NB4 (cell line): ENCODE measurements at regions not wholly inside any gene's neighbourhood (a gene's known extent, or its start where the extent isn't known, plus 50 kb on each side); places are given as distances from the start of the nearest gene placed in this dataset.

Experiments
- CTCF ChIP-seq: IDR thresholded peaks from one replicate; pipeline ENCODE4 v1.5.1; 2012; ENCODE audit warnings: low read depth, low read length
- MYC ChIP-seq: IDR thresholded peaks from 2 replicates; pipeline ENCODE4 v1.6.1; 2011; ENCODE audit warnings: low read depth, low read length
- POLR2A ChIP-seq: IDR thresholded peaks from 2 replicates; pipeline ENCODE4 v1.6.1; 2011; ENCODE audit warnings: mild to moderate bottlenecking; ENCODE audit not compliant: insufficient read length; ENCODE audit errors: extremely low read depth
- TF ChIP-seq, protein P1 (sequence below): IDR thresholded peaks from 2 replicates; pipeline ENCODE4 v1.6.1; 2011; ENCODE audit warnings: low read depth, low read length

- no peak for TF ChIP-seq CTCF
- no peak for TF ChIP-seq POLR2A
- TF ChIP-seq, protein P1, sequence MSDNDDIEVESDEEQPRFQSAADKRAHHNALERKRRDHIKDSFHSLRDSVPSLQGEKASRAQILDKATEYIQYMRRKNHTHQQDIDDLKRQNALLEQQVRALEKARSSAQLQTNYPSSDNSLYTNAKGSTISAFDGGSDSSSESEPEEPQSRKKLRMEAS = no peak
- TF ChIP-seq MYC = no peak
Observed at GRCh38 chr1:217993439-217993838, 291.7 kb upstream of the RRP15 start.
